Posterior vena cava (tissue), 2 donors: ENCODE measurements at regions not wholly inside any gene's neighbourhood (a gene's known extent, or its start where the extent isn't known, plus 50 kb on each side); places are given as distances from the start of the nearest gene placed in this dataset.

Experiments used
- DNase-seq: peaks from one replicate; pipeline ENCODE4 v3.0.0-alpha.2; 2020; ENCODE audit warnings: low spot score
- intact Hi-C, 2 donors: fragments of 100-400 bp; cut with DNase I; formaldehyde crosslinking; loops; one replicate each; pipeline versions ENCODE4 v1.14.1 to v1.14.2; 2022 to 2023
- donor health status: DM: yes; HTN: yes; CAD: no.
- donor health status: DM: yes; HTN: yes; CAD: no.

GRCh38 chr5:164052536-164053093 is 547.2 kb downstream of the MAT2B start:
- no peak for DNase-seq
- intact Hi-C loops: no loop called here

GRCh38 chr5:164053123-164053522 is 547.7 kb downstream of the MAT2B start:
- intact Hi-C loops: no loop called here

GRCh38 chr5:164054461-164054860 is 549.0 kb downstream of the MAT2B start:
- intact Hi-C loops: no loop called here

More at GRCh38 chr5:164053123-164053522, 547.7 kb downstream of the MAT2B start:
- DNase-seq: no peak

GRCh38 chr5:164057121-164057520 is 551.7 kb downstream of the MAT2B start:
- intact Hi-C loops: no loop called here
- DNase-seq: no peak

More at GRCh38 chr5:164054461-164054860, 549.0 kb downstream of the MAT2B start:
- no peak for DNase-seq

- no peak for DNase-seq
- intact Hi-C loops: loop anchor here in 1 of 2 donors (2.0 kb wide), 1 partner anchor 188 kb away; no protein-coding TSS in a partner anchor
These were observed 553.2 kb downstream of the MAT2B start for GRCh38 chr5:164058621-164059020.

- no peak for DNase-seq
- intact Hi-C loops: loop anchor here in 1 of 2 donors (2.0 kb wide), 1 partner anchor 187 kb away; no protein-coding TSS in a partner anchor
These were observed 554.1 kb downstream of the MAT2B start for GRCh38 chr5:164059471-164059870.

- intact Hi-C loops: no loop called here
- no peak for DNase-seq
These were observed 555.5 kb downstream of the MAT2B start for GRCh38 chr5:164060786-164061355.

- intact Hi-C loops: no loop called here
- no peak for DNase-seq
These were observed 556.9 kb downstream of the MAT2B start for GRCh38 chr5:164062304-164062703.

- intact Hi-C loops: no loop called here
- DNase-seq: no peak
These were observed 559.8 kb downstream of the MAT2B start for GRCh38 chr5:164065266-164065665.

- DNase-seq: no peak
- intact Hi-C loops: no loop called here
These were observed 566.3 kb downstream of the MAT2B start for GRCh38 chr5:164071671-164072070.

- intact Hi-C loops: no loop called here
- no peak for DNase-seq
These were observed 567.7 kb downstream of the MAT2B start for GRCh38 chr5:164073081-164073480.

- no peak for DNase-seq
- intact Hi-C loops: loop anchor here in 1 of 2 donors (5.0 kb wide), 1 partner anchor 454 kb away; no protein-coding TSS in a partner anchor
These were observed 571.1 kb downstream of the MAT2B start for GRCh38 chr5:164076556-164076955.

GRCh38 chr5:164090358-164090757 is 584.9 kb downstream of the MAT2B start:
- intact Hi-C loops: no loop called here
- DNase-seq: no peak

GRCh38 chr5:164091836-164092235 is 586.4 kb downstream of the MAT2B start:
- DNase-seq: no peak
- intact Hi-C loops: no loop called here

GRCh38 chr5:164094291-164094690 is 588.9 kb downstream of the MAT2B start:
- no peak for DNase-seq
- intact Hi-C loops: no loop called here

GRCh38 chr5:164097749-164098148 is 592.3 kb downstream of the MAT2B start:
- intact Hi-C loops: no loop called here
- DNase-seq: no peak

- no peak for DNase-seq
- intact Hi-C loops: no loop called here
These were observed 593.1 kb downstream of the MAT2B start for GRCh38 chr5:164098531-164098930.

- no peak for DNase-seq
- intact Hi-C loops: no loop called here
These were observed 593.6 kb downstream of the MAT2B start for GRCh38 chr5:164098979-164099378.

GRCh38 chr5:164115420-164115819 is 610.0 kb downstream of the MAT2B start:
- DNase-seq: no peak
- intact Hi-C loops: no loop called here

GRCh38 chr5:164119806-164120447 is 614.5 kb downstream of the MAT2B start:
- intact Hi-C loops: no loop called here
- no peak for DNase-seq

GRCh38 chr5:164127527-164127926 is 622.1 kb downstream of the MAT2B start:
- intact Hi-C loops: no loop called here
- no peak for DNase-seq
